OCI-M2 (cell line): ENCODE measurements at regions not wholly inside any gene's neighbourhood (a gene's known extent, or its start where the extent isn't known, plus 50 kb on each side); places are given as distances from the start of the nearest gene placed in this dataset.

ENCODE experiments used
- DNase-seq: peaks from one replicate; lab custom pipeline; 2025; ENCODE audit not compliant: unreplicated experiment; lab: John Stamatoyannopoulos, UW

DNA sequence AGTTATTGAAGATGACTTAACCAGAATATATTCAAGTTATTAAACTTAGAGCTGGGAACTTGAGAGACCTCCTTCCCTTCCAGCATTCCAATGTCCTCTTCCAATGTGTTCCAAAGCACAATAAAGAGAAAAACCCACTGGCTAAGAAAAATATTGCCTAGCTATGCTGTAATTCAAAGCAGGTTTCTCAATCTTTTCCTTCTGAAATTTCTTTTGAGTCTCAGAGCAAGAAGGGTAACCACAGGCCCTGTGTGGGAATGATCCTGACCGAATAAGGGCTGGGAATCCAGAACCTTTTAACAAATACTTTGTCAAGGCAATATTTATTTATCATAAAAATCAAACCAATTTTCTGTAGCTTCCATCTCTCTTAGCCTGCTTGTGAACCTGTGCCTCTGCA lies 150.7 kb upstream of the SFRP2 start:
- DNase-seq = no peak

DNA sequence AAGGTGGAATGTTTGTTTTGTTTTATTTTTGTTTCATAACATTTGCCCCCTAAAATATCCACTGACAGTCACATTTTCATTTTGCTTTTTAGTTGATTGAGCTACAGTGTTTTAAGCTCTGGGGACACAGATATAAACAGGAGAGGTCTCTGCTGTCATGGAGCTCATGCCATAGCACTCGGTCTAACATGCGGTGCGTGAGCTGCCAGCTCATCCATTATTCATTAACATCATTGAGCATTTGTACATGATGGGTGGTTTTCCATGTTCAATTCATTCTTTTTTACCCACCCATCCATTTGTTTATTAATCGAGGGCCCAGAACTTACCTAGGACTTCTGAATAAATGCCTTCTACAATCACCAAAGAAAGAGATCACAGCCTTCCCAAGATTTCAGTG lies 150.1 kb upstream of the SFRP2 start:
- DNase-seq = no peak

DNA sequence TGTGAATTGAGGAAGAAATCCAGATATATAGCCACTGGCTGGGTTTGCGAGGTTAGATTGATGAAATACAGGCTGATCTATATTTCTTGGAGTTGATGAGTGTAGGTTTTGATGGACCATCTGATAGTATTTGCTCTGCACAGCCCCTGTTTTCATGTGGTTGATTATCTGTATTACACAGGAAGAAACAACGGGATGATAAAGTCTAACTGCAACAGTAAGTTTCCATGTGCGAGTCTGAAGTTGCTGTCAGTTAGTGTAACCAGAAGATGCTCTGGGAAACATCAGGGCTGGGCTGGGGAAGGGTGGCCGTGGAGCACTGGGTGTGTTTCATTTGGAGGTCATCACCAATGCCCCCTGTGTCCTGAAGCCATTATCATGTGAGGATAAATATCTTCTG lies 148.4 kb upstream of the SFRP2 start:
- no peak for DNase-seq

DNA sequence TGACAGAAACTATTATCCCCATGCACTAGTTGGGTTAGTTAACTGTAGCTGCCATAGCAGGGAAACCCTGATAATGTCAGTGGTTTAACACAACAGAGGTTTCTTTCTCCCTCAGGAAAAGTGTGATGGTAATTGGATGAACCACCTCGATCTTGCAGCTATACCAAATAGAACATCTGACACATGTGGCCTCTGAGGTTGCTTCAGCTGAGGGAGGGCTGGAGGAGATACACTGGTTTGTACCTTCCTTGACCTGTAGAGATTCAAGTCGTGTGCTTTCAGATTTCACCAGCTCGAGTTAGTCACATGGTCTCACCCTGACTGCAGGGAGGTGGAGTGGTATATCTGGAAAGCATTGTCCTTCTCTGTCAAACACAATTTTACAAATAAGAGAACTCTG lies 147.2 kb upstream of the SFRP2 start:
- DNase-seq = no peak

DNA sequence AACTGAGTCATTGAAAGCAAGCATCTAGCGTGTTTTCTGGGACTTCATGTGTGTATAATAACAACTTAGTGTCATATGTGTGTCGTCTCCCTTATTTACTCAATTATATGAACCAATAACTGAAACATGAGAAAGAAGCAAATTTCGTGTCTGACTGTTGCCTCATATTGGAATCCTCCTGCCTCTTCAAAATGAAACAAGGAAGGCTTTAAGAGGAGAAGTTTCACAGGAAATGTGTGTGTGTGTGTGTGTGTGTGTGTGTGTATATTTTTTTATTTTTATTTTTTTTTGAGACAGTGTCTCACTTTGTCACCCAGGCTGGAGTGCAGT lies 145.8 kb upstream of the SFRP2 start:
- DNase-seq = no peak

DNA sequence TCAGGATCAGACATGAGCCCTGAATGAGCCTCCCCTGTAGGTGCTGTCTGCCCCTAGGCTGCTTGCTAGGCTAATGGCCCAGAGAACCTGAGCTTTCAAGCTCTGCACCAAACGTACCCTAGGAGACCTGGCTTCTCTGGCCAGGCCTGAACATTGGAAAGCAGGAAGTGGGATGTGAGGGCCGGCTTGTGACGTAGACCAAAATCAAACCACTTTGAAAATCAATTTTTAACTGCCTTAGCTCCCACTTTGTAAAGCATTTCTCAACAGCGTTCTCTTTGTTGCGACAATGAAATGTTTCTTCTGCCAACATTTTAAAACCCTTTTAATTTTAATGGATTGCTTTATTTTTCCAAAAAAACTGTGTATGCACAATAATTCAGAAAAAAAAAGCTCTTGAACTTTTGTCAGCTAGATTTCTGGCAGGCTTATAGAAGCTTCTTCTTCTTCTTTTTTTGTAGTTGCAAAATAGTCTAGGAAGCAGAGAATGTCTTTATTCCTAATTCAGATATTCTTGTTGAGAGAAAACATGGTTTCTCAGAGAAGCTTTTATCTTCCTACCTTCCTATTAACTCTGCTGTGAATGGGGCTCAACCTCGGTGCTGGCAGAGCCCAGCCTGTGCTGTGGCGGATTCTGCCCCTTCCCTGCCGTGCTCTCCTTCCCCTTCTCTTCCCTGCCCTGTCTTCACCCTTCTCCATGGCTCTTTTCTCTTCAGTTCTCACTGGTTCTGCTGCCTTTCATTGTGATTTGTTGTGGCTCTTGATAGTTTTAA lies 145.2 kb upstream of the SFRP2 start:
- DNase-seq = no peak

DNA sequence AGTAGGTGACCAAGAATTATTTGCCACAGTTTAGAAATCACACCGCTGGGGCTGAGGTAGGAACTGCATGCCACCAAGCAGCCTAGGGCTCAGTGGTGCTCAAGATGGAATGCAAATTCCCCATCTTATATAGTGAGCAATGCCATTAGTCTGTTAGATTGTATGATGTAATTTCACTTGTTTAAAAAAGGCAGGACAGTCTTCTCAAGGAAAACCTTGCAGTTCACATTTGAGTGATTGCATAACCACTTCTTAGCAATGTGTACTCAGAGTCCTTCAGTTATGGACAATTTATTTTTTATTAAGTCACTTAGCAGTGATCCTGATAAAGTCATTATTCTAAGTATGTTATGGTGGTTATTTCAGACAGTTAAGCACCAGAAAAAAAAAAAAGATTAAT lies 142.9 kb upstream of the SFRP2 start:
- no peak for DNase-seq

DNA sequence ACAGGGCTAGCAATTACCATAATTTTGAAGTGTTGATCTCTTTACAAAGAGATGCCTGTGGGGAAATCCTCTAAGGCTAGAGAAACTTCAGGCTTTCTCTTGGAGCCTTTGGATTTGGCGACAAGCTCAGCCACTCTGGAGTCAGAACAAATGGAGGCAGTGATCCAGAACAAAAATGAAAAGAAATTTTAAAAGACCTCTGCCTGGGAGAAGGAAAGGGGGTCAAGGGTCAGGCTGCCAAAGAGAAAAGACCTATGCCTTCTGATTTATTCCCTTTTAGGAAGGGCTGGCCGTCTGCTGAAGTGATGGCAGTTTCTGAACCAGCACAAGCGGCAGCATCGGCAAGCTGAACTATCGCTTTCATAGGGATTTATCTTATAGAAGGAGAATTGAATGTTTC lies 140.8 kb upstream of the SFRP2 start:
- DNase-seq = no peak

DNA sequence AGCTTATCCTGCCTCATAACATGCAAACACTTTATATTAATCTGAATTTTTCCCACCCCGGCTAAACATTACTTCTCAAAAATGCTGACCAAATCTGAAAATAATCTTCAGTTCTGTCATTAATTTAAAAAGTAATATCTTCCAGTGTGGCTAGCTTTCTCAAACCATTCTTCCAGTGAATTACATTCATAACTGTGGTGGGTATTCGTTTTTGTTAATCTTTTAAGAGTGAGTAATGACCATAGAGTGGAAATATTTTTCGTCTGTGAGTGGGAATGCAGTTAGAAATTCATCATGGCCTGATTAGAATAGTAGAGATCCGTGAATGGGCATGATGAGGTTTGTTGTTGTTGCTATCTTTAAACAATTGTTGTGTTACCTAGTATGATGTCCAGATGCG lies 138.6 kb upstream of the SFRP2 start:
- DNase-seq = no peak

DNA sequence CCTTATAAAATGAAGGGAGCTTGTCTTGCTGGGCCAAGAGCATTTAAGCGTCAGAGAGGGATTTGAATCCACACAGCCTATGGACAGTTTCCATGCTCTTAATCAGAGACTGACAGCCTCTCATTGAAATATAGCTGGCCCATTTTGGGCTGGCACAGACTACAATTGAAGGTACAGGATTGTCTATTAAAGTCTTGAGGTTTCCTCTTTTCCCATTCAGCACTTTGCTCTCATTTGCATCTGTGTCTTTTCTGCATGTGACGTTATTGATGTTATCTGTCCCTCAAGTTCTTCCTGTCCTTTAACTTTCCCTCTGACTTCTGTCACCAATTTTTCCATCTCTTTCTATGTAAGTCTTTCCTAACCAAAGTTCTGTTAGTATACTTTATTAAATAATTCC lies 133.3 kb upstream of the SFRP2 start:
- DNase-seq = no peak

DNA sequence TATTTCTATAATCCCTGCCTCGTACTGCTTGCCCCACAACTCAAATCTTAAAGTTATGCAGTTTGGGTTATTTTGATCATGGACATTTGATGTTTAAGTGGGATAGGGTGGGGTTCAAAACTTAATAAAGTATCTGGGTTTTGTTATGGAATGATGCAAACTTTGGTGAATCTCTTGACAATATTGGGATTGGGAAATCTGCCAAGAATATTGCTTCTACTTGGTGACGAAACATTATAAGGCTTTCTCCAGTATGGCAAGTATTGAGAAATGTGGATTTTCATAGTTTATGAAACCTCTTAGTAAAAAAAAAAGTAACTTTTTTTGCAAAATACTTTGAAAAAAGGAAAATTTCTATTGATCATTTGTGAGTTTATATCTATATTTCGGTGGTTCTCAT lies 130.8 kb upstream of the SFRP2 start:
- no peak for DNase-seq

DNA sequence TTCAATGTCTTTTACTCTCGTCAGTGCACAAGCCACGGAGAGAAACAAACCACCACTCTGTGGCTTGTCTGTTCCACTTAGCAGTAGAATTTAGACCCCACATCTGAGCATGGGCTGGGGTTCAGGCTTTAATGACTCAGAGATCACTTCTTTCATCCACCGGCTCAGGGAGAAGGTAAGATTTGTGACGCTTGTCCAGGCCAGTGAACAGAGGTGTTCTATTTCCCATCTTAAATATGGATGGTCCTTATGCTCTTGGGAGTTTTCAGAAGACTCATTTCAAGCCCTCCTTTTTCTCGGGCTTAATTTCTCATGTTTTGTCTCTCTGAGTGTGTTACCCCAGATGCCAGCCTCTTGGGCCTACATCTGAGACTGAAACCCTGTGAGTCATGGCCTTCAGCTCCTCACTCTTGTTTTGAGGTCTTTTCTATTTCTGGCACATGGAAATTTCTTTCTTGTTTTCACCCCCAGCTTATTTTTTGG lies 127.4 kb upstream of the SFRP2 start:
- no peak for DNase-seq

DNA sequence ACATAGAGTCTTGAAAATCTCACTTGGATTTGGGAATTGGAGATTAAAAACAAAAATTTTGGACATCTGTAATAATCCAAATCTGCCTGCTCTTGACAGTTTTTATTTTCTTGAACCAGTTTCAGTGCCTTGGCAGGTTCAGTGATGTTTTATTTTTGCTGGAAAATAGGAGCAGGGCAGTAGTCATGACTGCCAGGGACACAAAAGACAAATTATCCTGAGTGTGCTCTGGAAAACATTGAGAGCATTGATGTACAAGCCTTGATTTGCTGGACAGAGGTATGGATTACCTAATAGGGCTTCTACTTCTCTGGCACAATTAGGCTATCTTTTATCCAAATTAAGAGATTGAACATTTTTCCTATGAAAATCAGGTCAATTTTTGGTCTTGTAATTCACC lies 123.4 kb upstream of the SFRP2 start:
- DNase-seq = no peak

DNA sequence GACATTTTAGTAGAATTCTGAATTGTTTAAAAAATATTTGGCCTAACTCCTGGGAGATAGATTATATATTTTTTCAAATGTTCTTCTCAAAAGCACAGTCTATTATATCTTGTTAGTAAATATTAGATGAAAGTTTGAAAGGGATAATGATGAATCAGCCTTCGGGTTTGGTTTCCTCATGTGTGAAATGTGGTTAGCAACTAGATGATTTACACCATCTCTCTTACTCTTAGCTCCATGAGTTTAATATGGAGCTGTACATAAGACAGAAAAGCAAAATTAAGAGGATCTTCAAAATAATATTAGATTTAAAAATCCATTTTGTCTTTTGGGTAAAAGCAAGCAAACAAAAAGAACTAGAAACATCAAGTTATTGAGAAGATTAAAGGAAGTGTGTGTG lies 120.8 kb upstream of the SFRP2 start:
- DNase-seq = no peak

DNA sequence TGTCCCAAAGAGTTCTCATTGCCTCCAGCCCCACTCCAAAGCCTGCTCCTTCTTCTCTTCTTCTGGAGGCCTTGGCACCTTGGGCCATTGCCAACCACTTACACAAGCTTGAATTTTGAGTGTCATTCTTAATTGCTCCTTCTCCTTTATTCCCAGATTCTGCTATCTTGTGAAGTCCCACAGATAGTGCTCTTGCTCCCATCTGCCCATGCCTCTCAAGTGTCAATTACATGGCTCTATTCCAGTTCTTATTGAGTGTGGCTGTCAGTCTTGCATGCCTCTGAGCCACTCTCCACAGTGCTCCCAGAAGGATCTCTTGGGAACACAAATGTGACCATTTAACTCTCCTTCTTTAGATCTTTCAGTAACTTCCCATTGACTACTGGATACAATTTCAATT lies 117.3 kb upstream of the SFRP2 start:
- DNase-seq = no peak

DNA sequence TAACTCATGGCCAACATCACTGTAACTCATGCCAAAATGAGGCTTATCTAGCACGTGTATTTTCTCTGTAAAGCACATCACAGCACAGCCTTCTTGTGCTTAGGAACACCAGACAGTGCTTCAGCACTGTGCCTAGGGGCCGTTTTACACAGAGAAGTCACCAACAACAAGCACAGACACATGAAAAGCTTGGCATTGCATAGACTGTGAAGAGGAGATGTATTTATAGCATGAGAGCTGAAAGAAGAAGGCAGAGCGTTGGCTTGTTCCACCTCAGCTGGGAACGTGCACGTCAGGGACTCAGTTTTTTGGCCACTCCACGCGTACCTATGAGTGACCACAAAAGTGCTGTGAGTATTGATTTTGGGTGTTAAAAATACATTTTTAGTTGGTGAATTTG lies 116.3 kb upstream of the SFRP2 start:
- DNase-seq = no peak

DNA sequence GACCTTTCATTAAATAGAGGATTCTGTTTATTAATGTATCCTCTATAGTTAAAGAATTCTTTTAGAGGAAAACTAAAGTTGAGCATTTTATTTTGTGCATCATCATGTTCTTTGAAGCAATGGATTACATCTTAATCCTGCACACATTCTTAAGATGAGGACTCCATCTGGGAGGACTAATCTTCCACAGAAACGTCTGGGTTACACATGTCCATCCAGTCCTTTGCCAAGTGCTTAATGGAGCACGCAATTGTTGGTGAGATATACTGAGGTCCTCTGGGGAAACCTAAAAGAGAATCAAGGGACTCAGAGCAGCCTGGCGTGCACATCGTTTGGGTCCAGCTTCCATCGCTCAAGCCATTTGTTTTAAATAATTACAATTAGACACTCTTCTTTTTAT lies 115.1 kb upstream of the SFRP2 start:
- DNase-seq = no peak

DNA sequence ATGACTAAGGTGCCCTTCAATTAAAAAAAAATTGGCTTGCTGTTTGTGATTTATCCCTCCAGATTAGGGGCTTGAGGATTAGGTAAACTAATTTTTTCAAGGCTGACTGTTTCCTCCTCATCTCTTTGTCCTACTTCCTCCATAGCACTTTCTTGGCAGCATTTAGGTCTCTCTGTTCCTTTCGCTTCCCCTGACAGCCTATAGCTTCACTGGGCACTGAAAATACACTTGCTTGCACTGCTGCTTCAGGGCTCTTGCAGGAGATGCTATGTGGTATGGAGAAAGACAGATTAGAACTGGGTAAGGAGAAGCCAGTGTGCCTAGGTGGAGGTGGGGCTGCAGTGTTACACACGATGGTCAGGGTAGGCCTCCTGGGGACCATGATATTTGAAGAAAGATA lies 112.3 kb upstream of the SFRP2 start:
- DNase-seq = no peak

DNA sequence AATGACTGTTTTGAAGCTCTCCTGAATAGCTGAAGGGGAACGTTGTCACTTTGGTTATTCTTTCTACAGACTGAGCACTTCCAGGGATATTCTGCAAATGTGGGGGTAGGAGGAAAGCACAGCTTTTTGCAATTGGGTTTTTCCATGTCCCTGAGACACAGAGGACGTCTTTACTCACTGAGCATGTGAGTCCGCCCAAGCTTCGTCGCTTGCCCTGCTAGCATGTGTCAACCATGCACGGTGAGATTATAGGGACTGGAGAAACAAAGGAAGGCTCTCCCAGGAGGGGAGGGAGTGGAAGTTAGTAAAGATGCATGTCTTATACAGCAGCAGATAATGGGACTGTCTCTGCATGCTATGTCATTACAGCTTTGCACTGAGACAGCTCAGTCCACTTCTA lies 111.5 kb upstream of the SFRP2 start:
- DNase-seq = no peak

DNA sequence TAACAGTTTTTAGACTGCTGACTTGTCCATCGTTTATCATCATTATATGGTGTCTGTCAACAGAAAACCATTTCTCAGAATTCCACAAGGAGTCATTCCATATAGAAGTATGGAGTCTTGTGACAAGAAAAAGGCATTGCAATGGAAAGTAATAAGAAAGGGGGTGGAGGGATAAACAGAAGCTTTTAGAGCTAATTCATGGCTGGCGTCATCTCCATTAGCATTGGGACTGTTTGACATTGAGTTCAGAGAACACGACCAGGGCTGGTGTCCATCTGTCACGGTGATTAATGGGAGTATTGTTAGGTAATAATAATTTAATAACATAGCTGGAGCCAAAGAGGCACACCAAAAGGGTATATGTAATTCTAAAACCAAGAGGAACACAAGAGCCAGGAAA lies 101.9 kb upstream of the SFRP2 start:
- no peak for DNase-seq

DNA sequence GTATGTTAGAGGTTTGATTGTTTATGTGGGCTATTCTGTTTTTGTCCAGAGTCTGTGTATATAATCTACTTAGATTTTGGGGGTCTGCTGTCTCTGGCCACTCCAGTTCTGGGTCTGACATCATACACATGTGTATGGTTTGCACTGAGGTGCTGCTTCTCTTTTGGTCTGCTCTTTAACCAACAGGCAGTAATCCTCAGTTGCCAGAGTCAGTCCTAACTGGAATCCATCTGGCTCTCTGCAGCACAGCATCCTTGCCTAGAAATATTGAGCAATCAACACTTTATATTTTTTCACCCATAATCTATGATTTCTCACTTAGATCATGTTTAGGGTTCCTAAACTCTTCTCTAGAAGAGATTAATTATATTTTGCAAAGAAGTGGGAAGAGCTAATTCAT lies 98.3 kb upstream of the SFRP2 start:
- no peak for DNase-seq

DNA sequence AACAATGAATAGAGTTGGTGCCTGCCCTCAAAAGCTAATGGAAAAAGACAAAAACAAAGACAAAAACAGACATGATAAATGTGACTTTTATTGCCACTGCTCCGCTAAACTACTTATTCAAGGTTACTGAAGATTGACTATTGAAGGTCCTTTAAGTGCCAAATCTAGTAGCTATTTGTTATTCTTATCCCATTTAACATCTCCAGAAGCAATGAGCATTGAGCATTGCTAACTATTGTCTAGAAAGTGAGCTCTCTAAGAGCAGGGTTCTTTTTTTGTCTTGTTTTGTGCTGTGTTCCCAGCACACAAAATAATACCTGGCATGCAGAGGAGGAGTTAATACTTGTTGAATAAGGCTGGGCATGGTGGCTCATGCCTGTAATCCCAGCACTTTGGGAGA lies 95.4 kb upstream of the SFRP2 start:
- no peak for DNase-seq

DNA sequence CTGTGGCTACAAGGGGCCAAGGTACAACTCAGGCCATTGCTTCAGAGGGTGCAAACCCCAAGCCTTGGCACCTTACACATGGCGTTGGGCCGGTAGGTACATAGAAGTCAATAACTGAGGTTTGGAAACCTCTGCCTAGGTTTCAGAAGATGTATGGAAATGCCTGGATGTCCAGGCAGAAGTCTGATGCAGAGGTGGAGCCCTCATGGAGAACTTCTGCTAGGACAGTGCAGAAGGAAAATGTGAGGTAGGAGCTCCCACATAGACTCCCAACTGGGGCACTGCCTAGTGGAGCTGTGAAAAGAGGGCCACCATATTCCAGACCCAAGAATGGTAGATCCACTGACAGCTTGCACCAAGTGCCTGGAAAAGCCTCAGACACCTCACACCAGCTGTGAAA lies 92.1 kb upstream of the SFRP2 start:
- no peak for DNase-seq

DNA sequence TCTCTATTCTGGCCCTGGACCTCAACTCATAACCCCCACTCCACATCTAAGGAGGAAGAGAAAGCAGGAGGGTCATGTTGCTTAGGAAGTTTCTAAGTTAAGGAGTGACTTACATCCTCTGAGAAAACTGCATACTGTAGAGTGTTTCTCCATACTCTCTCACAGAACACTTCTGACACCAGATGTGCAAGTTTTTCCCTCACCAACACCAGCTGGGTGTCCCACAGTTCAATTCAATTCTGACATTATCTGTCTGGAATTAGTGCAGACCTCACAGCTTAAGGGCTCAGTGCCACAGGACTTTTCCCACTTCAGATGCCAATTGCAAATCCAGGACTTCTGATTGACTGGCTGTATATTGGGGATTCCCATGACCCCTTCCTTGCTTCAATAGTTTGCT lies 89.0 kb upstream of the SFRP2 start:
- DNase-seq = no peak
